IMR-90 (cell line): ENCODE measurements at regions not wholly inside any gene's neighbourhood (a gene's known extent, or its start where the extent isn't known, plus 50 kb on each side); places are given as distances from the start of the nearest gene placed in this dataset.

Experiments
- ATAC-seq: fragments of 200-7000 bp; cut with Tn5 transposase; 2 replicates; pipeline ENCODE4 v1.9.1; 2020; ENCODE audit warnings: low read depth, mild to moderate bottlenecking, moderate library complexity
- BruUV-seq: library from RNA; stranded (reverse); fragments of 400-500 nt; replicated peaks from 2 replicates; lab custom pipeline; 2021; lab: Mats Ljungman, UMichigan
- CTCF ChIA-PET: fragments of 300-600 bp; formaldehyde crosslinking; extraction: SDS; loops from one replicate; lab custom pipeline; 2021; ENCODE audit warnings: antibody characterized with exemption; lab: Yijun Ruan, JAX
- POLR2A ChIA-PET: fragments of 300-600 bp; sonication (Branson Sonifier 250); formaldehyde crosslinking; loops from one replicate; lab custom pipeline; 2022; ENCODE audit warnings: antibody characterized with exemption; ENCODE audit not compliant: unreplicated experiment; lab: Charles Lee
- DNase-seq: peaks from one replicate; pipeline ENCODE4 v3.0.0; 2013
- H2AFZ ChIP-seq: replicated peaks from 2 replicates; pipeline ENCODE3; 2013; ENCODE audit warnings: low read length, mild to moderate bottlenecking; ENCODE audit not compliant: poor library complexity
- H2AK5ac ChIP-seq: 2 replicates; pipeline ENCODE4 v1.6.1; 2013; ENCODE audit warnings: low read depth, low read length, inconsistent platforms
- H2AK9ac ChIP-seq: replicated peaks from 2 replicates; pipeline ENCODE3; 2013; ENCODE audit warnings: mild to moderate bottlenecking, low read depth, low read length, moderate library complexity; ENCODE audit not compliant: poor library complexity
- H2BK120ac ChIP-seq: 2 replicates; pipeline ENCODE4 v1.6.1; 2013; ENCODE audit warnings: low read depth, low read length, inconsistent platforms
- H2BK15ac ChIP-seq: 3 replicates; pipeline ENCODE4 v1.6.1; 2013; ENCODE audit warnings: low read depth, low read length, inconsistent platforms
- H2BK20ac ChIP-seq: 2 replicates; pipeline ENCODE4 v1.6.1; 2013; ENCODE audit warnings: low read depth, mild to moderate bottlenecking, inconsistent platforms, low read length, moderate library complexity
- H2BK5ac ChIP-seq: 2 replicates; pipeline ENCODE4 v1.6.1; 2013; ENCODE audit warnings: mild to moderate bottlenecking, low read depth, low read length, inconsistent platforms; ENCODE audit not compliant: poor library complexity, severe bottlenecking
- H3K14ac ChIP-seq: replicated peaks from 2 replicates; pipeline ENCODE4 v1.6.1; 2013; ENCODE audit warnings: low read depth, low read length, inconsistent platforms
- H3K18ac ChIP-seq: 2 replicates; pipeline ENCODE4 v1.6.1; 2013; ENCODE audit warnings: low read depth, low read length, control low read depth
- H3K23ac ChIP-seq: 2 replicates; pipeline ENCODE4 v1.6.1; 2013; ENCODE audit warnings: low read depth, low read length, inconsistent platforms
- H3K27ac ChIP-seq: 2 replicates; pipeline ENCODE4 v1.5.1; 2013; ENCODE audit warnings: mild to moderate bottlenecking, control low read depth, low read length; ENCODE audit not compliant: insufficient read depth
- H3K27me3 ChIP-seq: 2 replicates; pipeline ENCODE4 v1.6.1; 2013; ENCODE audit warnings: low read length; ENCODE audit not compliant: control insufficient read depth, insufficient read depth
- H3K36me3 ChIP-seq: 2 replicates; pipeline ENCODE4 v1.6.1; 2013; ENCODE audit warnings: low read length, mixed read lengths; ENCODE audit not compliant: control insufficient read depth, insufficient read depth
- H3K4ac ChIP-seq: 2 replicates; pipeline ENCODE4 v1.6.1; 2013; ENCODE audit warnings: low read depth, low read length, inconsistent platforms
- H3K4me1 ChIP-seq: 2 replicates; pipeline ENCODE4 v1.6.1; 2013; ENCODE audit warnings: low read length, mixed read lengths; ENCODE audit not compliant: control insufficient read depth, insufficient read depth
- H3K4me2 ChIP-seq: 2 replicates; pipeline ENCODE4 v1.6.1; 2013; ENCODE audit warnings: low read depth, mild to moderate bottlenecking, control low read depth, low read length, moderate library complexity
- H3K4me3 ChIP-seq: 2 replicates; pipeline ENCODE4 v1.5.1; 2013; ENCODE audit warnings: low read depth, mild to moderate bottlenecking, control low read depth, low read length, moderate library complexity; ENCODE audit not compliant: insufficient read depth
- H3K56ac ChIP-seq: 2 replicates; pipeline ENCODE4 v1.6.1; 2013; ENCODE audit warnings: low read length, inconsistent platforms; ENCODE audit not compliant: insufficient read depth; ENCODE audit errors: extremely low read depth
- H3K79me1 ChIP-seq, 2 experiments: 2 replicates each; pipeline ENCODE4 v1.6.1; 2013; ENCODE audit warnings: low read length in 2 of 2, inconsistent platforms in 1 of 2, low read depth in 1 of 2
- H3K9ac ChIP-seq: 2 replicates; pipeline ENCODE4 v1.6.1; 2013; ENCODE audit warnings: low read depth, low read length, control low read depth
- H3K9me1 ChIP-seq: 2 replicates; pipeline ENCODE4 v1.6.1; 2013; ENCODE audit warnings: low read length, inconsistent platforms; ENCODE audit not compliant: insufficient read depth
- H3K9me3 ChIP-seq: 2 replicates; pipeline ENCODE4 v1.6.1; 2013; ENCODE audit warnings: low read length; ENCODE audit not compliant: control insufficient read depth, insufficient read depth
- H4K20me1 ChIP-seq: 2 replicates; pipeline ENCODE4 v1.6.1; 2013; ENCODE audit warnings: low read length, inconsistent platforms; ENCODE audit not compliant: insufficient read depth
- H4K5ac ChIP-seq: 2 replicates; pipeline ENCODE4 v1.6.1; 2013; ENCODE audit warnings: mild to moderate bottlenecking, low read depth, low read length, control low read depth
- H4K8ac ChIP-seq, 2 experiments: 2 replicates each; pipeline ENCODE4 v1.6.1; 2013; ENCODE audit warnings: low read depth in 2 of 2, low read length in 2 of 2, control low read depth in 1 of 2, inconsistent platforms in 1 of 2
- H4K91ac ChIP-seq: 2 replicates; pipeline ENCODE4 v1.6.1; 2013; ENCODE audit warnings: low read depth, low read length, inconsistent platforms; ENCODE audit not compliant: insufficient read depth
- BHLHE40 ChIP-seq: fragments of 150-350 bp; IDR thresholded peaks from 2 replicates; pipeline ENCODE4 v1.6.1; 2016; ENCODE audit warnings: mild to moderate bottlenecking, low read depth, low read length
- CEBPB ChIP-seq: IDR thresholded peaks from 2 replicates; pipeline ENCODE4 v1.6.1; 2012; ENCODE audit warnings: low read depth, low read length, improper control_type of control experiment
- CHD1 ChIP-seq: IDR thresholded peaks from 2 replicates; pipeline ENCODE4 v1.6.1; 2012; ENCODE audit warnings: low read depth, low read length, improper control_type of control experiment
- CTCF ChIP-seq: conservative IDR thresholded peaks from 2 replicates; pipeline ENCODE4 v1.5.1; 2012; ENCODE audit warnings: mild to moderate bottlenecking, low read depth, low read length, improper control_type of control experiment
- ELK1 ChIP-seq: fragments of 150-350 bp; IDR thresholded peaks from 2 replicates; pipeline ENCODE4 v1.6.1; 2016; ENCODE audit warnings: low read depth, mild to moderate bottlenecking, low read length, moderate library complexity, borderline replicate concordance
- FOS ChIP-seq: fragments of 150-350 bp; IDR thresholded peaks from 2 replicates; pipeline ENCODE4 v1.6.1; 2016; ENCODE audit warnings: low read depth, low read length
- MAFK ChIP-seq: IDR thresholded peaks from 2 replicates; pipeline ENCODE4 v1.6.1; 2012; ENCODE audit warnings: low read depth, low read length, improper control_type of control experiment
- MAZ ChIP-seq: IDR thresholded peaks from 2 replicates; pipeline ENCODE4 v1.6.1; 2012; ENCODE audit warnings: low read depth, mild to moderate bottlenecking, low read length, improper control_type of control experiment, moderate library complexity, borderline replicate concordance
- MXI1 ChIP-seq: IDR thresholded peaks from 2 replicates; pipeline ENCODE4 v1.6.1; 2012; ENCODE audit warnings: low read depth, mild to moderate bottlenecking, low read length, moderate library complexity, borderline replicate concordance
- NFE2L2 ChIP-seq: fragments of 150-350 bp; IDR thresholded peaks from 2 replicates; pipeline ENCODE4 v1.6.1; 2016; ENCODE audit warnings: low read depth, mild to moderate bottlenecking, low read length
- POLR2A ChIP-seq: IDR thresholded peaks from 2 replicates; pipeline ENCODE4 v1.6.1; 2012; ENCODE audit warnings: mild to moderate bottlenecking, low read depth, low read length
- RAD21 ChIP-seq: IDR thresholded peaks from 2 replicates; pipeline ENCODE4 v1.6.1; 2012; ENCODE audit warnings: low read length, improper control_type of control experiment
- RCOR1 ChIP-seq: IDR thresholded peaks from 2 replicates; pipeline ENCODE4 v1.6.1; 2012; ENCODE audit warnings: mild to moderate bottlenecking, low read length, improper control_type of control experiment; ENCODE audit not compliant: insufficient replicate concordance
- RFX5 ChIP-seq: IDR thresholded peaks from 2 replicates; pipeline ENCODE4 v1.8.0; 2012; ENCODE audit warnings: low read depth, mild to moderate bottlenecking, low read length, moderate library complexity
- SMC3 ChIP-seq: fragments of 150-350 bp; IDR thresholded peaks from 2 replicates; pipeline ENCODE4 v1.6.1; 2016; ENCODE audit warnings: low read depth, mild to moderate bottlenecking, antibody characterized with exemption, low read length, moderate library complexity
- USF2 ChIP-seq: fragments of 150-350 bp; IDR thresholded peaks from 2 replicates; pipeline ENCODE4 v1.6.1; 2017; ENCODE audit warnings: mild to moderate bottlenecking, antibody characterized with exemption, low read length, low read depth
- dilution Hi-C: fragments of 300-500 bp; cut with HindIII; formaldehyde crosslinking; loops from one replicate; pipeline ENCODE4 v1.14.3; 2018; ENCODE audit warnings: low sequenced_read_pairs; ENCODE audit not compliant: unreplicated experiment
- in situ Hi-C: fragments of 300-500 bp; cut with MboI; formaldehyde crosslinking; loops from 3 replicates; pipeline ENCODE4 v1.14.3; 2019; ENCODE audit warnings: low sequenced_read_pairs, inconsistent platforms, mixed read lengths
- intact Hi-C: fragments of 100-400 bp; cut with micrococcal nuclease; formaldehyde crosslinking; loops from 2 replicates; pipeline ENCODE4 v1.10.0; 2022

- BruUV-seq, result no TSS peak
Measured at GRCh38 chr3:40930756-40931155, 268.5 kb upstream of the CTNNB1 start.

More at GRCh38 chr3:40930756-40931155, 268.5 kb upstream of the CTNNB1 start:
- Histone ChIP-seq H3K27ac (no peak overlapping the region), H3K9me1 (no peaks in the 10 kb centered on the region), H4K91ac (no peak overlapping the region), H3K23ac (no peak overlapping the region), H3K14ac (no peak overlapping the region), H2BK120ac (no peak overlapping the region), H3K4ac (no peak overlapping the region), H4K8ac (no peak overlapping the region), H3K18ac (no peak overlapping the region), H2BK20ac (no peak overlapping the region), H3K56ac (no peak overlapping the region), H2AFZ (no peak overlapping the region), H2BK5ac (no peak overlapping the region), H3K9ac (no peak overlapping the region), H3K36me3 (no peaks in the 10 kb centered on the region), H3K4me3 (no peak overlapping the region), H3K4me1 (no peaks in the 10 kb centered on the region), H2AK5ac (no peak overlapping the region), H3K9me3 (peaks cover 5% of the 10 kb centered on the region; the same call in 1 of the 2 replicates), H4K20me1 (no peaks in the 10 kb centered on the region), H3K4me2 (no peak overlapping the region), H3K79me1 (no peaks in the 10 kb centered on the region), H3K27me3 (no peaks in the 10 kb centered on the region), H2BK15ac (no peak overlapping the region), H2AK9ac (no peak overlapping the region), H4K5ac (no peak overlapping the region)
- DNase-seq (no peak), ATAC-seq (no peak)
- ChIA-PET CTCF (no interaction called here), POLR2A (no interaction called here)
- intact Hi-C loops, result no loop called here
- TF ChIP-seq MAZ (no peak), NFE2L2 (no peak), MAFK (no peak), CHD1 (no peak), RFX5 (no peak), RAD21 (no peak), CTCF (no peak), BHLHE40 (no peak), USF2 (no peak), RCOR1 (no peak), ELK1 (no peak), SMC3 (no peak), MXI1 (no peak), POLR2A (no peak), FOS (no peak), CEBPB (no peak)
- dilution Hi-C loops, result no loop called here
- in situ Hi-C loops, result no loop called here
